SK-N-MC (cell line): ENCODE measurements at regions not wholly inside any gene's neighbourhood (a gene's known extent, or its start where the extent isn't known, plus 50 kb on each side); places are given as distances from the start of the nearest gene placed in this dataset.

Experiments used
- DNase-seq: peaks from one replicate; pipeline ENCODE4 v3.0.0-alpha.2; 2011; ENCODE audit warnings: low read depth, low spot score
- H3K27ac ChIP-seq: fragments of 200-600 bp; sonication (generic); 2 replicates; pipeline ENCODE4 v1.5.1; 2016; ENCODE audit warnings: mixed run types
- H3K36me3 ChIP-seq: fragments of 200-600 bp; sonication (generic); 2 replicates; pipeline ENCODE4 v1.6.1; 2017; ENCODE audit warnings: antibody characterized with exemption, low read length, mixed read lengths; ENCODE audit not compliant: insufficient read depth
- H3K4me3 ChIP-seq: fragments of 200-600 bp; sonication (generic); 2 replicates; pipeline ENCODE4 v1.5.1; 2016
- H3K9ac ChIP-seq: fragments of 200-600 bp; sonication (generic); 2 replicates; pipeline ENCODE4 v1.8.0; 2017; ENCODE audit warnings: mixed run types, mixed read lengths; ENCODE audit not compliant: insufficient read length
- H3K9me3 ChIP-seq: fragments of 200-600 bp; sonication (generic); 2 replicates; pipeline ENCODE4 v1.6.1; 2017; ENCODE audit warnings: low read depth, mild to moderate bottlenecking, antibody characterized with exemption, low read length, moderate library complexity, mixed read lengths
- EZH2 ChIP-seq: fragments of 200-600 bp; sonication (generic); IDR thresholded peaks from one replicate; pipeline ENCODE4 v1.6.1; 2017; ENCODE audit warnings: antibody characterized with exemption
- FOXP2 ChIP-seq: optimal IDR thresholded peaks from 2 replicates; pipeline ENCODE3; 2011; ENCODE audit warnings: mild to moderate bottlenecking, moderate library complexity; ENCODE audit not compliant: insufficient read depth; ENCODE audit errors: extremely low read length, control extremely low read depth
- POLR2AphosphoS5 ChIP-seq: IDR thresholded peaks from 2 replicates; pipeline ENCODE4 v1.6.1; 2012; ENCODE audit warnings: mild to moderate bottlenecking, low read depth, low read length, borderline replicate concordance

DNA sequence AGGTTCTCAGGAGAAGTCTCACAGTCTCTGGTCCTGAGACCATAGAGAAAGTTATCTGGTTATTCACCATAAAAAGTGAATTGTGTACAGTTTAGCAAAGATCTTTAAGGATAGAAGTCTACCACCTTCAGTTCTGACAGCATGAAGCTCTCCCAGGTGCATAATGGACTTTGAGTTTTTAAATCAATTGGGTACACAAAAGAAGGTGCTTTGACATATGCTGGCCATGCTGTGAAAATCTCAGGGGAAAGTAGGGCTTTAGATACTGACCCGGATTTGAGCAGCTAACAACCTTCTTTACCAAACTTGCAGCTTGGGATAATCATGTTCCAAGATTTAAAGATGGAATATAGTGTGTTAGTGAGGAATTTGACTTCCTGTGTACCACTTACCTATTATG is 264.2 kb downstream of the ZSWIM6 start:
- Histone ChIP-seq H3K36me3 (no peaks in the 10 kb centered on the region), H3K9me3 (no peaks in the 10 kb centered on the region), H3K9ac (no peak overlapping the region), H3K4me3 (no peak overlapping the region), H3K27ac (no peak overlapping the region)
- TF ChIP-seq FOXP2 (no peak), EZH2 (no peak), POLR2AphosphoS5 (no peak)
- DNase-seq, result no peak

DNA sequence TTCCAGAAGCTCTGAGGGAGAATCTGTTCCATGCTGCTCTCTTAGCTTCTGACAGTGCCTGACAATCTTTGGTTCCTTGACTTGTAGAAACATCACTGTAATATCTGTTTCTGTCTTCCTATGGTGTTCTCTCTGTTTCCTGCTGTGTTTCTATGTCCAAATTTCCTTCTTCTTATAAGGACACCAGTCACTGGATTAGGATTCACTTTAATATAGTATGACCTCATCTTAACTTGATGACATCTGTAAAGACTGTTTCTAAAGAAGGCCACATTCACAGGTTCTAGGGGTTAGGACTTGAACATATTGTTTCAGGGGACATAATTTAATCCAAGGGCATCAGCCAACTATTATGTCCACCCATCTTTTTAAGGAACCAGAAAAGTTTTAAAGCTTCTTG is 265.6 kb downstream of the ZSWIM6 start:
- Histone ChIP-seq H3K36me3 (no peaks in the 10 kb centered on the region), H3K9ac (no peak overlapping the region), H3K9me3 (no peaks in the 10 kb centered on the region), H3K4me3 (no peak overlapping the region), H3K27ac (no peak overlapping the region)
- TF ChIP-seq POLR2AphosphoS5, result no peak
- no peak for TF ChIP-seq FOXP2
- TF ChIP-seq EZH2, result no peak
- DNase-seq, result no peak

DNA sequence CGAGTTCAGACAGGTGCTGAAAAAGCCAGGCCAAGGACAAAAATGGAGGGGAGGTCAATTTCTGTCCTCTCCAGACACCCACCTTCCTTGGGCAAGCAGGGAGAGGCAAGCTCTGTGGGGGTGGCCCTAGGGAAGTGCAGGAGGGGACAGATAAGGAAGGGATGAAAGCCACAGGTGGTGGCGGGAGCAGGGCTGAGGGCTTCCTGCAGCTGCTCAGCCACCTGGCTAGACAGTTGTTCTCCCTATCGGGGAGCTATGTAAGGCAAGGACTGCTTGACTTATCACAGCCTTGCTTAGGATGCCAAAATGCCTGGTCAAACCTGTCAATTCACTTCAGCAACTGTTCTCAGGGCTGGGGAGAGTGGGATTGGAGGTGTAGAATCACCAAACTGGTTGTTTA is 266.1 kb downstream of the ZSWIM6 start:
- DNase-seq, result no peak
- no peak overlapping the region for H3K4me3 ChIP-seq
- no peaks in the 10 kb centered on the region for H3K9me3 ChIP-seq
- no peak for TF ChIP-seq FOXP2
- no peak for TF ChIP-seq EZH2
- TF ChIP-seq POLR2AphosphoS5, result no peak
- H3K36me3 ChIP-seq, result no peaks in the 10 kb centered on the region
- no peak overlapping the region for H3K27ac ChIP-seq
- H3K9ac ChIP-seq, result no peak overlapping the region

DNA sequence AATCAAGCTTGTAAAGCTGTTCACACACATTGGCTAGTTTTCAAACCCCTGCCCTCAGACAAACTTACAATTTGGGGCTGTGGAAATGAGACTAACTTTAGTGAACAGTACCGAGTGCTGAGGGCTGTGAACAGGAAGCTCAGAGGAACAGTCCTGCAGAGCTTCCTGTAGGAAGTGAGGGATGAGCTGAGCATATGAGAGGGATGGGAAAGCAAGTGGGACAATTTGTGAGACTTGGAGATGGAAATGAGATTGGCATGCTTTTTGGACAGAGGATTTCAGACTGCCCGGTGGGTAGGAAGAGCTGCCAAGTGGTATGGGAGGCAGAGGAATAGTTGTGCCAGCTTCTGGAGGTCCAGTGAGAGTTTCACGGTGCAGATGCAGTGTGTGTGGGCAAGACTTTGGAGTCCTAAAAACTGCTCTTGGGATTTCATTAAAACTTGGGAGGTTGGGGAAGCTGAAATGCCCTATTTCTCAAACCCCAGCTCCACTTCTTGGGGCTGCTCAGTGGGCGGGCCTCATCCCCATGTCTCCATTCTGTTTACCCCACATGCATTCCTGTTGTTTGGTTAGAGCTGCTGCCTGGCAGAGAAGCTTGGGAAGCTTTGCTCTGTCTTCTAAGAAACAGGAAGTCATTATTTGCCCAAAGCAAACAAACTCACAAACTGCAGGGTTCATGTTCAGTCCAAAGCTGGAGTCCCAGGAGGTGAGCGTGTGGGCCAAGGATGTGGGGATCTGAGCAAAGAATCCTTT is 267.5 kb downstream of the ZSWIM6 start:
- Histone ChIP-seq H3K9me3 (no peaks in the 10 kb centered on the region), H3K36me3 (no peaks in the 10 kb centered on the region), H3K9ac (no peak overlapping the region), H3K27ac (no peak overlapping the region), H3K4me3 (no peak overlapping the region)
- no peak for DNase-seq
- TF ChIP-seq FOXP2 (peak; percentile 47), POLR2AphosphoS5 (no peak)

DNA sequence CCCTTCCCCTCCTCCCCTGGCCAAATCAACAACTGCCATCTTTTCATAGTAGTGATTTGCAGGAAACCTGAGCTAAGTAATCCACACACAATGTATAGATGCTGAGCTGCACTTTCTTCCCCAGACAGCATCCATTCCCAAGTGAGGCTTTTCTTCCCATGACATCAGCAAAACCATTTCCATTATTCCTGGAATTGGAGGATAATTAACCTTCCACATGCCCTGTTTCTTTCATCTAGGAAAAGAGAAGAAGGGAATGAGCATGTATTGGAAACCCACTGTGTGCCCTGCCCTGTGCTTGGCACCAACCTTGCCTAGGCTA is 268.0 kb downstream of the ZSWIM6 start:
- Histone ChIP-seq H3K27ac (no peak overlapping the region), H3K9ac (no peak overlapping the region), H3K36me3 (no peaks in the 10 kb centered on the region), H3K9me3 (no peaks in the 10 kb centered on the region), H3K4me3 (no peak overlapping the region)
- no peak for DNase-seq
- TF ChIP-seq FOXP2, result no peak
- no peak for TF ChIP-seq POLR2AphosphoS5
- TF ChIP-seq EZH2, result no peak

DNA sequence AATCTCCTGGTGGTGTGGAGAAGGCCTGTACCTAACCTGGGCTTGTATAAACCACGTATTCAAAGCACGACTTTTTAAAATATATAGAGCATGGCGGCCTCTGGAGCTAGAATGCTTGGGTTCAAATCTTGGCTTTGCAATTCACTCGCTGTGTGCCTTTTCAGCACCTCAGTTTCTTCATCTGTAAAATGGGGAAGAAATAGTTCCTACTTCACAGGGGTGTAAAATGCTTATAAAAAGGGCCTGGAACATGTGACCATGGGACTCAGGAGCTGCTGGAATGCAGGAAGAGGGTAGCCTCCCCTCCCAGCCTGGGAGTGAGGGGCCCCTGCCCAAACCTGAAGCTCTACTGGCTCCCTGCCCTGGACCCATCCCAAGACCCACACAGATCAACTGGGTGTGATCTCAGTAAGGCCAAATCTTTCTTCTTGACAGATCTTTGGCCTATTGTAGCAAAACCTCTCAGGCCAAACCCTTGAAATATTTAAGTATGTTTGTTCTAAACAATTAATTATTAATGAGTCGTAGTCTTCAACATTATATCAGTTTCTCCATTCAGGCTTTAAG is 269.0 kb downstream of the ZSWIM6 start:
- no peaks in the 10 kb centered on the region for H3K36me3 ChIP-seq
- no peak overlapping the region for H3K27ac ChIP-seq
- TF ChIP-seq FOXP2 (no peak), POLR2AphosphoS5 (no peak)
- no peaks in the 10 kb centered on the region for H3K9me3 ChIP-seq
- DNase-seq, result no peak
- H3K4me3 ChIP-seq, result no peak overlapping the region
- H3K9ac ChIP-seq, result no peak overlapping the region

DNA sequence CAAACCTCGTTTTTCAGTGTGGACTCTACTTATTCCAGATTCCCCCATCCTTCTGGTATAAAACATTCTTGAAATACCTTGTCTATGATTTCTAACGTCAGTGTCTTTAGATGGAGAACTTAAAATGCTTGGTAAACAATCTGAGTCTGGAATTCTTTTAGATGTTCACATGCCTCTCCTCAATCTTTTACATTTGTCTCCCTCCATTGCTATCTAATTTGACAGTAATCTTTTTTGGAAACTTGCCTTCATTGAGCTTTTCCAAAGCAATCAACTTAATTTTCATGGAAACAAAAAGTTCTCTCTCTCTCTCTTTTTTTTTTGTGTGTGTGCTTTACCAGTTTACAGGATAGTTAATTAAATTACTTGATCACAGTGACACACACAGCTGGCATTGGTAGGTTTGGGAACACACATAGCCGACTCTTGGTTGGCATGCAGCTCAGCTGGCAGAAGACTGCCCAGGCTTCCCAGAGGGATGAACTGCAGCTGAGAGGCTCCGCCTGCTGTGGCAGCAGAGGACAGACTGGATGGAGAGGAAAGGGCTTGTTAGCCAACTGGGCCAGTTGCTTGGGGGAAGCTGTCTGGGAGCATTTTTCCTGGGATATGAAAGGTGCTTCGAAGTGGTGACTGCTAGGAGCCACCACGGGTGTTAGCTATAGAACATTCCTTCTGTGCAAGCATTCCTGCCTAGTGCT is 271.3 kb downstream of the ZSWIM6 start:
- H3K27ac ChIP-seq, result no peak overlapping the region
- no peak overlapping the region for H3K4me3 ChIP-seq
- H3K36me3 ChIP-seq, result no peaks in the 10 kb centered on the region
- DNase-seq, result no peak
- no peak overlapping the region for H3K9ac ChIP-seq
- no peaks in the 10 kb centered on the region for H3K9me3 ChIP-seq
- TF ChIP-seq EZH2 (no peak), POLR2AphosphoS5 (no peak), FOXP2 (no peak)

DNA sequence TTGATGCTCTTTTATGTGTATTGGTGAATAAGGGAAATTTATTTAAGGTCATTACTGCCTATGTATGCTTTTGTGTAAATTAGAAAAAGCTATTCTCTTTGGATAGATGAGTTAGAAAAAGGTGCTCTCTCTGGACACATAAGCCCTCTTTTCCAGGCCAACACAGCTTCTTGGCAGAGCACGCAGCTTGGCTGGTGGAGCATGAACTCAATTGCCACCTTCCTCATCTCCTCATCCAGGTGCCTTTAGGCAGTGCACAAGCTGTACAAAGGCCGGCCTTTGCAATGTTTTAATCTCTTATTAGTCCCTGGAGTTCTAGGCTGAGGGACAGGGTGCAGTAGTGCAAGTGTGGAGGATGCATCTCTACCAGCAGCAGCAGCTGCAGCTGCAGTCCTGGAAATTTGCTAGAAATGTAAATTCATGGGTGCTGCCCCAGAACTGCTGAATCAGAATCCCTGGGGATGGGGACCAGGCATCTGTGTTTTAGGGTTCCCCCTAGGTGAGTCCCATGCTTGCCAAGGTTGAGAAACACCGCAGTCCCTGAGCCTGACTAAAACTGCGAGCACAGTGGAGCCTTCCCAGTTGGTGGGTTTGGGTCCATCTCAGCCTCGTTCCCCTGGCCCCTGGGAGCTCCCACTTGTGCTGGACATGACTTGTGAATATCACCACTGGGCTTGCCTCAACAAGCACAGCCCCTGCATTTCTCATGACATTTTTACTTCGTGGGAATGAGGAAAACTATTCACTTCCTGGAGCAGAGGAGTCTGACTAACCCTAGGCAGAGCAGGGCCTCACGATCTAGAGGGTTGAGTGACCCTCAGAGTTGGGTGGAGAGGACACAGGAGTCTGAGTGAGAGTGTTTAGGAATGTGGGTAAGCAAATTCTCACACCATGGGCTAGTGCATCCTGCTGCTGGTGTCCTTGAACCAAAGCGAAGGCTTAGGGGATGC is 272.3 kb downstream of the ZSWIM6 start:
- Histone ChIP-seq H3K9ac (no peak overlapping the region), H3K9me3 (no peaks in the 10 kb centered on the region), H3K4me3 (no peak overlapping the region), H3K36me3 (no peaks in the 10 kb centered on the region), H3K27ac (no peak overlapping the region)
- no peak for TF ChIP-seq FOXP2
- DNase-seq, result no peak
